H1 (cell line): ENCODE measurements at regions not wholly inside any gene's neighbourhood (a gene's known extent, or its start where the extent isn't known, plus 50 kb on each side); places are given as distances from the start of the nearest gene placed in this dataset.

Experiments
- BRCA1 ChIP-seq: IDR thresholded peaks from 2 replicates; pipeline ENCODE4 v1.6.1; 2012; ENCODE audit warnings: low read depth, low read length, improper control_type of control experiment
- CTBP2 ChIP-seq: IDR thresholded peaks from 2 replicates; pipeline ENCODE4 v1.7.0; 2011; ENCODE audit warnings: borderline replicate concordance, mild to moderate bottlenecking, moderate library complexity, mixed read lengths, low read length; ENCODE audit not compliant: insufficient read depth, insufficient read length
- GABPA ChIP-seq: IDR thresholded peaks from 2 replicates; pipeline ENCODE4 v1.6.1; 2011; ENCODE audit warnings: mild to moderate bottlenecking, low read length, moderate library complexity, borderline replicate concordance; ENCODE audit not compliant: insufficient read depth
- HDAC2 ChIP-seq, 2 experiments: fragments of 300-600 bp in 1 of 2; sonication (generic) in 1 of 2; IDR thresholded peaks; 2 replicates each; pipeline ENCODE4 v1.6.1; 2011 to 2012; ENCODE audit warnings: low read depth in 2 of 2, low read length in 2 of 2, mild to moderate bottlenecking in 2 of 2, moderate library complexity in 2 of 2, borderline replicate concordance in 1 of 2, inconsistent platforms in 1 of 2
- JUND ChIP-seq: IDR thresholded peaks from 2 replicates; pipeline ENCODE4 v1.6.1; 2011; ENCODE audit warnings: mild to moderate bottlenecking, improper control_type of control experiment, low read length
- KDM4A ChIP-seq: IDR thresholded peaks from one replicate; pipeline ENCODE4 v1.7.1; 2012; ENCODE audit warnings: low read depth, mild to moderate bottlenecking, moderate library complexity, low read length, inconsistent platforms; ENCODE audit not compliant: severe bottlenecking
- POLR2A ChIP-seq, 2 experiments: IDR thresholded peaks; 1 replicate in 1 of 2; 2 replicates in 1 of 2; pipeline ENCODE4 v1.6.1; 2011; ENCODE audit warnings: low read depth in 2 of 2, low read length in 2 of 2, mild to moderate bottlenecking in 2 of 2; ENCODE audit errors: control extremely low read depth in 1 of 2
- RXRA ChIP-seq: IDR thresholded peaks from 2 replicates; pipeline ENCODE4 v1.6.1; 2011; ENCODE audit warnings: low read depth, mild to moderate bottlenecking, low read length, moderate library complexity; ENCODE audit not compliant: insufficient read depth
- TF ChIP-seq, protein P1 (sequence below): fragments of 300-600 bp; sonication (generic); IDR thresholded peaks from 2 replicates; pipeline ENCODE4 v1.7.1; 2012; ENCODE audit warnings: low read length, moderate library complexity, mild to moderate bottlenecking, inconsistent platforms; ENCODE audit not compliant: insufficient replicate concordance
- TF ChIP-seq, protein P2 (sequence below): IDR thresholded peaks from 2 replicates; pipeline ENCODE4 v1.6.1; 2011; ENCODE audit warnings: low read depth, mild to moderate bottlenecking, low read length; ENCODE audit not compliant: insufficient read depth

DNA sequence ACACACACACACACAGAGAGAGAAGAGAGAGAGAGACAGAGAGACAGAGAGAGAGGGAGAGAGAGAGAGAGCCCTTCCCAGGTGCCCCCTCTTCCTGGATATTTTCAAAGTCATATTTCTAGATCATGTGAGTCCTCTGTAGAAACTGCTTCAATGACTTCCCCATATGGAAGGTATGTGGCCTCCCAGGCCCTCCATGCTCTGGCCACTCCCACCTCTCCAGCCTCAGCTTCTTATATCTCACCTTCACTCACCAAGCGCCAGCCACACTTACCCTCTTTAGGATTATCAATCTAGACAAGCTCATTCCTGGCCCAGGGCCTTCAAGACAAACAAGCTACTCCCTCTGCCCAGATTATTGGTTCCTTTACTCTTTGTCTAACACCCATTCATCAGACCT lies 259.7 kb downstream of the MTERF1 start (continued):
- TF ChIP-seq, protein P1, sequence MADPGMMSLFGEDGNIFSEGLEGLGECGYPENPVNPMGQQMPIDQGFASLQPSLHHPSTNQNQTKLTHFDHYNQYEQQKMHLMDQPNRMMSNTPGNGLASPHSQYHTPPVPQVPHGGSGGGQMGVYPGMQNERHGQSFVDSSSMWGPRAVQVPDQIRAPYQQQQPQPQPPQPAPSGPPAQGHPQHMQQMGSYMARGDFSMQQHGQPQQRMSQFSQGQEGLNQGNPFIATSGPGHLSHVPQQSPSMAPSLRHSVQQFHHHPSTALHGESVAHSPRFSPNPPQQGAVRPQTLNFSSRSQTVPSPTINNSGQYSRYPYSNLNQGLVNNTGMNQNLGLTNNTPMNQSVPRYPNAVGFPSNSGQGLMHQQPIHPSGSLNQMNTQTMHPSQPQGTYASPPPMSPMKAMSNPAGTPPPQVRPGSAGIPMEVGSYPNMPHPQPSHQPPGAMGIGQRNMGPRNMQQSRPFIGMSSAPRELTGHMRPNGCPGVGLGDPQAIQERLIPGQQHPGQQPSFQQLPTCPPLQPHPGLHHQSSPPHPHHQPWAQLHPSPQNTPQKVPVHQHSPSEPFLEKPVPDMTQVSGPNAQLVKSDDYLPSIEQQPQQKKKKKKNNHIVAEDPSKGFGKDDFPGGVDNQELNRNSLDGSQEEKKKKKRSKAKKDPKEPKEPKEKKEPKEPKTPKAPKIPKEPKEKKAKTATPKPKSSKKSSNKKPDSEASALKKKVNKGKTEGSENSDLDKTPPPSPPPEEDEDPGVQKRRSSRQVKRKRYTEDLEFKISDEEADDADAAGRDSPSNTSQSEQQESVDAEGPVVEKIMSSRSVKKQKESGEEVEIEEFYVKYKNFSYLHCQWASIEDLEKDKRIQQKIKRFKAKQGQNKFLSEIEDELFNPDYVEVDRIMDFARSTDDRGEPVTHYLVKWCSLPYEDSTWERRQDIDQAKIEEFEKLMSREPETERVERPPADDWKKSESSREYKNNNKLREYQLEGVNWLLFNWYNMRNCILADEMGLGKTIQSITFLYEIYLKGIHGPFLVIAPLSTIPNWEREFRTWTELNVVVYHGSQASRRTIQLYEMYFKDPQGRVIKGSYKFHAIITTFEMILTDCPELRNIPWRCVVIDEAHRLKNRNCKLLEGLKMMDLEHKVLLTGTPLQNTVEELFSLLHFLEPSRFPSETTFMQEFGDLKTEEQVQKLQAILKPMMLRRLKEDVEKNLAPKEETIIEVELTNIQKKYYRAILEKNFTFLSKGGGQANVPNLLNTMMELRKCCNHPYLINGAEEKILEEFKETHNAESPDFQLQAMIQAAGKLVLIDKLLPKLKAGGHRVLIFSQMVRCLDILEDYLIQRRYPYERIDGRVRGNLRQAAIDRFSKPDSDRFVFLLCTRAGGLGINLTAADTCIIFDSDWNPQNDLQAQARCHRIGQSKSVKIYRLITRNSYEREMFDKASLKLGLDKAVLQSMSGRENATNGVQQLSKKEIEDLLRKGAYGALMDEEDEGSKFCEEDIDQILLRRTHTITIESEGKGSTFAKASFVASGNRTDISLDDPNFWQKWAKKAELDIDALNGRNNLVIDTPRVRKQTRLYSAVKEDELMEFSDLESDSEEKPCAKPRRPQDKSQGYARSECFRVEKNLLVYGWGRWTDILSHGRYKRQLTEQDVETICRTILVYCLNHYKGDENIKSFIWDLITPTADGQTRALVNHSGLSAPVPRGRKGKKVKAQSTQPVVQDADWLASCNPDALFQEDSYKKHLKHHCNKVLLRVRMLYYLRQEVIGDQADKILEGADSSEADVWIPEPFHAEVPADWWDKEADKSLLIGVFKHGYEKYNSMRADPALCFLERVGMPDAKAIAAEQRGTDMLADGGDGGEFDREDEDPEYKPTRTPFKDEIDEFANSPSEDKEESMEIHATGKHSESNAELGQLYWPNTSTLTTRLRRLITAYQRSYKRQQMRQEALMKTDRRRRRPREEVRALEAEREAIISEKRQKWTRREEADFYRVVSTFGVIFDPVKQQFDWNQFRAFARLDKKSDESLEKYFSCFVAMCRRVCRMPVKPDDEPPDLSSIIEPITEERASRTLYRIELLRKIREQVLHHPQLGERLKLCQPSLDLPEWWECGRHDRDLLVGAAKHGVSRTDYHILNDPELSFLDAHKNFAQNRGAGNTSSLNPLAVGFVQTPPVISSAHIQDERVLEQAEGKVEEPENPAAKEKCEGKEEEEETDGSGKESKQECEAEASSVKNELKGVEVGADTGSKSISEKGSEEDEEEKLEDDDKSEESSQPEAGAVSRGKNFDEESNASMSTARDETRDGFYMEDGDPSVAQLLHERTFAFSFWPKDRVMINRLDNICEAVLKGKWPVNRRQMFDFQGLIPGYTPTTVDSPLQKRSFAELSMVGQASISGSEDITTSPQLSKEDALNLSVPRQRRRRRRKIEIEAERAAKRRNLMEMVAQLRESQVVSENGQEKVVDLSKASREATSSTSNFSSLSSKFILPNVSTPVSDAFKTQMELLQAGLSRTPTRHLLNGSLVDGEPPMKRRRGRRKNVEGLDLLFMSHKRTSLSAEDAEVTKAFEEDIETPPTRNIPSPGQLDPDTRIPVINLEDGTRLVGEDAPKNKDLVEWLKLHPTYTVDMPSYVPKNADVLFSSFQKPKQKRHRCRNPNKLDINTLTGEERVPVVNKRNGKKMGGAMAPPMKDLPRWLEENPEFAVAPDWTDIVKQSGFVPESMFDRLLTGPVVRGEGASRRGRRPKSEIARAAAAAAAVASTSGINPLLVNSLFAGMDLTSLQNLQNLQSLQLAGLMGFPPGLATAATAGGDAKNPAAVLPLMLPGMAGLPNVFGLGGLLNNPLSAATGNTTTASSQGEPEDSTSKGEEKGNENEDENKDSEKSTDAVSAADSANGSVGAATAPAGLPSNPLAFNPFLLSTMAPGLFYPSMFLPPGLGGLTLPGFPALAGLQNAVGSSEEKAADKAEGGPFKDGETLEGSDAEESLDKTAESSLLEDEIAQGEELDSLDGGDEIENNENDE = no peak
- TF ChIP-seq POLR2A (IDR thresholded peaks at IDR 0.05; ENCODE audit: control extremely low read depth in 1 of 2, low read depth in 2 of 2, low read length in 2 of 2) (no peak), BRCA1 (no peak), JUND (no peak), HDAC2 (IDR thresholded peaks at IDR 0.05; ENCODE audit: borderline replicate concordance in 1 of 2, low read depth in 2 of 2, low read length in 2 of 2) (no peak), RXRA (no peak), KDM4A (no peak), CTBP2 (no peak), GABPA (no peak)
- TF ChIP-seq, protein P2, sequence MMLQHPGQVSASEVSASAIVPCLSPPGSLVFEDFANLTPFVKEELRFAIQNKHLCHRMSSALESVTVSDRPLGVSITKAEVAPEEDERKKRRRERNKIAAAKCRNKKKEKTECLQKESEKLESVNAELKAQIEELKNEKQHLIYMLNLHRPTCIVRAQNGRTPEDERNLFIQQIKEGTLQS = no peak
